Iris pigment epithelial cell (primary cell): ENCODE measurements at regions not wholly inside any gene's neighbourhood (a gene's known extent, or its start where the extent isn't known, plus 50 kb on each side); places are given as distances from the start of the nearest gene placed in this dataset.

Experiments used
- DNase-seq: peaks from one replicate; pipeline ENCODE4 v3.0.0-alpha.2; 2011; ENCODE audit warnings: low read depth

GRCh38 chr11:96894587-96894986 is 504.8 kb downstream of the JRKL start:
- no peak for DNase-seq

GRCh38 chr11:96899971-96900370 is 510.2 kb downstream of the JRKL start:
- DNase-seq = no peak

- DNase-seq = no peak
Observed at GRCh38 chr11:96905143-96905542, 515.3 kb downstream of the JRKL start.

GRCh38 chr11:96905663-96906062 is 515.9 kb downstream of the JRKL start:
- DNase-seq = no peak

- no peak for DNase-seq
Observed at GRCh38 chr11:96906476-96906875, 516.7 kb downstream of the JRKL start.

GRCh38 chr11:96925862-96926261 is 536.0 kb downstream of the JRKL start:
- DNase-seq = no peak

- no peak for DNase-seq
Observed at GRCh38 chr11:96940227-96940626, 550.4 kb downstream of the JRKL start.

GRCh38 chr11:96942855-96943254 is 553.0 kb downstream of the JRKL start:
- no peak for DNase-seq

GRCh38 chr11:96943970-96944369 is 554.2 kb downstream of the JRKL start:
- DNase-seq = no peak

- DNase-seq = no peak
Observed at GRCh38 chr11:96948066-96948465, 558.3 kb downstream of the JRKL start.

- DNase-seq = no peak
Observed at GRCh38 chr11:96949464-96949863, 559.7 kb downstream of the JRKL start.

- no peak for DNase-seq
Observed at GRCh38 chr11:96954587-96955242, 564.9 kb downstream of the JRKL start.

- no peak for DNase-seq
Observed at GRCh38 chr11:96960476-96960875, 570.7 kb downstream of the JRKL start.

GRCh38 chr11:96960926-96961325 is 571.1 kb downstream of the JRKL start:
- DNase-seq = no peak

- no peak for DNase-seq
Observed at GRCh38 chr11:96961931-96962330, 572.1 kb downstream of the JRKL start.

GRCh38 chr11:96963375-96963774 is 573.6 kb downstream of the JRKL start:
- DNase-seq = no peak

GRCh38 chr11:96964661-96965060 is 574.8 kb downstream of the JRKL start:
- no peak for DNase-seq

- DNase-seq = no peak
Observed at GRCh38 chr11:96967616-96968015, 577.8 kb downstream of the JRKL start.

GRCh38 chr11:96969251-96969650 is 579.4 kb downstream of the JRKL start:
- DNase-seq = no peak

GRCh38 chr11:96978751-96979150 is 588.9 kb downstream of the JRKL start:
- no peak for DNase-seq

- no peak for DNase-seq
Observed at GRCh38 chr11:96986516-96986915, 596.7 kb downstream of the JRKL start.

- no peak for DNase-seq
Observed at GRCh38 chr11:96990914-96991313, 601.1 kb downstream of the JRKL start.

- DNase-seq = no peak
Observed at GRCh38 chr11:97000481-97000880, 610.7 kb downstream of the JRKL start.

GRCh38 chr11:97007283-97007682 is 617.5 kb downstream of the JRKL start:
- DNase-seq = no peak

GRCh38 chr11:97009613-97010012 is 619.8 kb downstream of the JRKL start:
- no peak for DNase-seq
